GM12878 (cell line): ENCODE measurements at regions not wholly inside any gene's neighbourhood (a gene's known extent, or its start where the extent isn't known, plus 50 kb on each side); places are given as distances from the start of the nearest gene placed in this dataset.

Source experiments
- ATAC-seq: fragments of 200-7000 bp; cut with Tn5 transposase; 3 replicates; pipeline ENCODE4 v1.9.1; 2020; ENCODE audit warnings: mild to moderate bottlenecking, moderate library complexity
- BruUV-seq: library from RNA; stranded (reverse); fragments of 400-500 nt; replicated peaks from 2 replicates; lab custom pipeline; 2021; lab: Mats Ljungman, UMichigan
- CTCF ChIA-PET: fragments of 300-600 bp; sonication (Branson Sonifier 250); formaldehyde crosslinking; extraction: SDS; loops from one replicate; lab custom pipeline; 2021; ENCODE audit warnings: inconsistent platforms; lab: Yijun Ruan, JAX
- POLR2A ChIA-PET: fragments of 350-600 bp; formaldehyde crosslinking; extraction: SDS; loops from one replicate; lab custom pipeline; 2021; ENCODE audit warnings: inconsistent platforms; lab: Charles Lee
- RAD21 ChIA-PET: fragments of 300-600 bp; sonication (Branson Sonifier 250); formaldehyde crosslinking; loops from one replicate; lab custom pipeline; 2023; ENCODE audit warnings: antibody characterized with exemption; ENCODE audit not compliant: unreplicated experiment; lab: Charles Lee
- SMC1A ChIA-PET: fragments of 300-600 bp; sonication (Branson Sonifier 250); formaldehyde crosslinking; loops from one replicate; lab custom pipeline; 2023; ENCODE audit not compliant: unreplicated experiment, uncharacterized antibody; lab: Charles Lee
- DNase-seq: peaks from one replicate; pipeline ENCODE4 v3.0.0-alpha.2; 2011; ENCODE audit warnings: low read depth, low spot score
- FAIRE-seq: peaks from 3 replicates; lab custom pipeline; 2011; peaks lifted over from hg19 to GRCh38; lab: Jason Lieb, UNC
- H2AFZ ChIP-seq: 2 replicates; pipeline ENCODE4 v1.6.0; 2011; ENCODE audit warnings: low read depth, low read length, control low read depth; ENCODE audit not compliant: control insufficient read depth
- H3K27ac ChIP-seq: 2 replicates; pipeline ENCODE4 v1.5.1; 2011; ENCODE audit warnings: control low read depth; ENCODE audit not compliant: control insufficient read depth, insufficient read depth
- H3K27me3 ChIP-seq, 2 experiments: replicated peaks in 1 of 2; 2 replicates each; pipeline versions ENCODE4 v1.6.0 to v1.6.1; 2011; ENCODE audit warnings: low read length in 1 of 2; ENCODE audit not compliant: control insufficient read depth in 2 of 2, insufficient read depth in 2 of 2
- H3K36me3 ChIP-seq, 2 experiments: 2 replicates each; pipeline ENCODE4 v1.5.1; 2011; ENCODE audit warnings: low read length in 1 of 2; ENCODE audit not compliant: control insufficient read depth in 2 of 2, insufficient read depth in 2 of 2
- H3K4me1 ChIP-seq: 2 replicates; pipeline ENCODE4 v1.6.1; 2011; ENCODE audit warnings: mild to moderate bottlenecking, low read length, moderate library complexity, mixed read lengths; ENCODE audit not compliant: control insufficient read depth, insufficient read depth
- H3K4me2 ChIP-seq: 2 replicates; pipeline ENCODE4 v1.6.0; 2011; ENCODE audit warnings: control low read depth; ENCODE audit not compliant: control insufficient read depth, insufficient read depth
- H3K4me3 ChIP-seq: fragments of 200-600 bp; sonication (generic); 2 replicates; pipeline ENCODE4 v1.5.1; 2016
- H3K79me2 ChIP-seq: 2 replicates; pipeline ENCODE4 v1.6.0; 2011; ENCODE audit warnings: low read length; ENCODE audit not compliant: control insufficient read depth, insufficient read depth
- H3K9ac ChIP-seq: 2 replicates; pipeline ENCODE4 v1.8.0; 2011; ENCODE audit warnings: low read length, control low read depth, mixed read lengths; ENCODE audit not compliant: control insufficient read depth, insufficient read depth
- H3K9me3 ChIP-seq: replicated peaks from 3 replicates; pipeline ENCODE4 v1.5.1; 2011; ENCODE audit warnings: mild to moderate bottlenecking, low read length; ENCODE audit not compliant: control insufficient read depth, insufficient read depth
- H4K20me1 ChIP-seq: 2 replicates; pipeline ENCODE4 v1.6.0; 2011; ENCODE audit not compliant: control insufficient read depth, insufficient read depth
- ATF2 ChIP-seq: IDR thresholded peaks from 2 replicates; pipeline ENCODE4 v1.6.1; 2012; ENCODE audit warnings: low read length, inconsistent platforms
- ATF3 ChIP-seq: IDR thresholded peaks from 2 replicates; pipeline ENCODE4 v1.6.1; 2011; ENCODE audit warnings: low read depth, mild to moderate bottlenecking, low read length, moderate library complexity, borderline replicate concordance; ENCODE audit errors: extremely low read depth
- ATF7 ChIP-seq: fragments of 450-650 bp; IDR thresholded peaks from 2 replicates; pipeline ENCODE4 v1.6.1; 2016; ENCODE audit warnings: low read depth, mild to moderate bottlenecking
- CUX1 ChIP-seq: IDR thresholded peaks from 2 replicates; pipeline ENCODE4 v1.6.1; 2012; ENCODE audit warnings: improper control_type of control experiment, low read depth, low read length; ENCODE audit not compliant: insufficient replicate concordance
- HDAC6 ChIP-seq: fragments of 200-600 bp; sonication (generic); IDR thresholded peaks from one replicate; pipeline ENCODE4 v1.8.0; 2017; ENCODE audit warnings: antibody characterized with exemption; ENCODE audit not compliant: unreplicated experiment
- IKZF1 ChIP-seq: fragments of 450-650 bp; conservative IDR thresholded peaks from 2 replicates; pipeline ENCODE4 v1.6.1; 2017; ENCODE audit warnings: antibody characterized with exemption, mild to moderate bottlenecking
- NR2C1 ChIP-seq: fragments of 450-650 bp; IDR thresholded peaks from 2 replicates; pipeline ENCODE4 v1.6.1; 2017; ENCODE audit warnings: antibody characterized with exemption, mild to moderate bottlenecking, moderate library complexity
- REST ChIP-seq: IDR thresholded peaks from 2 replicates; pipeline ENCODE4 v1.6.1; 2012; ENCODE audit warnings: mild to moderate bottlenecking, low read depth, low read length
- SIN3A ChIP-seq: IDR thresholded peaks from 2 replicates; pipeline ENCODE4 v1.6.1; 2012; ENCODE audit warnings: low read depth, low read length, improper control_type of control experiment
- SIX5 ChIP-seq: IDR thresholded peaks from 2 replicates; pipeline ENCODE4 v1.6.1; 2011; ENCODE audit warnings: mild to moderate bottlenecking, low read depth, low read length, moderate library complexity; ENCODE audit not compliant: severe bottlenecking
- SMARCA5 ChIP-seq: fragments of 450-650 bp; IDR thresholded peaks from 2 replicates; pipeline ENCODE4 v1.6.1; 2017; ENCODE audit warnings: mild to moderate bottlenecking
- WGBS: methylation state at CpG from one replicate; pipeline ENCODE4 v1.1.6; 2016; ENCODE audit warnings: low lambda C conversion rate; ENCODE audit not compliant: insufficient replicate concordance, insufficient coverage; ENCODE audit errors: missing lambda C conversion rate; 5-methylcytosine and 5-hydroxymethylcytosine counted together
- in situ Hi-C: fragments of 300-500 bp; cut with MboI; formaldehyde crosslinking; loops from 9 replicates; pipeline ENCODE4 v1.14.3; 2018; ENCODE audit warnings: mixed read lengths
- intact Hi-C: fragments of 100-400 bp; cut with micrococcal nuclease; formaldehyde crosslinking; loops from one replicate; pipeline ENCODE4 v1.14.2; 2022; ENCODE audit not compliant: unreplicated experiment

GRCh38 chr2:191545361-191545760, 132.6 kb upstream of the NABP1 start:
- no peak for DNase-seq
- ATAC-seq: no peak
- no peaks in the 10 kb centered on the region for H3K36me3 ChIP-seq
- H3K27me3 ChIP-seq: no peaks in the 10 kb centered on the region; a peak in 1 of 4 replicates
- no peak for FAIRE-seq
- no peak overlapping the region for H3K4me2 ChIP-seq
- H3K79me2 ChIP-seq: no peaks in the 10 kb centered on the region
- SMC1A ChIA-PET: interaction anchor here (1.2 to 3.1 kb wide), 2 partner anchors 8 to 267 kb away, joined by 4 to 10 read pairs; no protein-coding TSS in a partner anchor
- in situ Hi-C loops (no loop called here), intact Hi-C loops (no loop called here)
- no TSS peak for BruUV-seq
- H2AFZ ChIP-seq: no peak overlapping the region
- POLR2A ChIA-PET: no interaction called here
- no peaks in the 10 kb centered on the region for H3K4me1 ChIP-seq
- no peaks in the 10 kb centered on the region for H4K20me1 ChIP-seq
- WGBS: 48% methylated on average over 2 of the region's 2 CpGs
- no peak overlapping the region for H3K4me3 ChIP-seq
- no peak overlapping the region for H3K27ac ChIP-seq
- RAD21 ChIA-PET: interaction anchor here (1.0 kb wide), 1 partner anchor 10 kb away, joined by 3 read pairs; no protein-coding TSS in a partner anchor
- CTCF ChIA-PET: interaction anchor here (0.6 to 1.9 kb wide), 2 partner anchors 13 to 24 kb away, joined by 3 to 5 read pairs; no protein-coding TSS in a partner anchor
- no peak overlapping the region for H3K9ac ChIP-seq
- no peaks in the 10 kb centered on the region for H3K9me3 ChIP-seq
- TF ChIP-seq CUX1 (no peak), IKZF1 (no peak), SMARCA5 (no peak), SIX5 (no peak), ATF7 (no peak), NR2C1 (no peak), REST (no peak), HDAC6 (no peak), SIN3A (no peak), ATF2 (no peak), ATF3 (no peak)
